ENCODE measurements at regions not wholly inside any gene's neighbourhood (a gene's known extent, or its start where the extent isn't known, plus 50 kb on each side); places are given as distances from the start of the nearest gene placed in this dataset.
A peak's percentile ranks its signal among the peaks of the same experiment; 100 is the strongest.

- no peaks in the 10 kb centered on the region for H3K79me2 ChIP-seq (ENCODE audit: low read length)
- H4K20me1 ChIP-seq (ENCODE audit: insufficient read depth, low read length): no peaks in the 10 kb centered on the region
- no peaks in the 10 kb centered on the region for H3K4me1 ChIP-seq (ENCODE audit: low read length)
- no peaks in the 10 kb centered on the region; the same call in 1 of the 2 replicates for H3K27me3 ChIP-seq (ENCODE audit: low read depth, low read length)
- H3K27ac ChIP-seq (ENCODE audit: low read length): no peak overlapping the region
- H3K36me3 ChIP-seq (replicated peaks; ENCODE audit: low read depth, low read length): no peaks in the 10 kb centered on the region
- TF ChIP-seq EZH2phosphoT487 (IDR thresholded peaks at IDR 0.05; ENCODE audit: low read depth) (no peak), CTCF (IDR thresholded peaks at IDR 0.05; ENCODE audit: low read depth, low read length) (no peak)
- H3K4me3 ChIP-seq (ENCODE audit: low read length): no peak overlapping the region
- H3K4me2 ChIP-seq (ENCODE audit: low read length): no peak overlapping the region
- H3K9me3 ChIP-seq (ENCODE audit: insufficient read depth, low read length): no peaks in the 10 kb centered on the region
- peak overlapping the region; percentile 39; the same call in 1 of the 2 replicates for H2AFZ ChIP-seq (ENCODE audit: low read depth, low read length)
- H3K9ac ChIP-seq (ENCODE audit: low read length): no peak overlapping the region
Observed at GRCh38 chr4:83662204-83662603, 126.3 kb downstream of the GPAT3 start.

GRCh38 chr4:83661359-83661758 is 125.5 kb downstream of the GPAT3 start:
- Histone ChIP-seq H3K9ac (ENCODE audit: low read length) (no peak overlapping the region), H3K79me2 (ENCODE audit: low read length) (no peaks in the 10 kb centered on the region), H3K36me3 (replicated peaks; ENCODE audit: low read depth, low read length) (no peaks in the 10 kb centered on the region), H3K4me1 (ENCODE audit: low read length) (no peaks in the 10 kb centered on the region), H3K27ac (ENCODE audit: low read length) (no peak overlapping the region), H3K9me3 (ENCODE audit: insufficient read depth, low read length) (no peaks in the 10 kb centered on the region), H4K20me1 (ENCODE audit: insufficient read depth, low read length) (no peaks in the 10 kb centered on the region), H2AFZ (ENCODE audit: low read depth, low read length) (no peak overlapping the region), H3K27me3 (ENCODE audit: low read depth, low read length) (no peaks in the 10 kb centered on the region; the same call in 1 of the 2 replicates), H3K4me3 (ENCODE audit: low read length) (no peak overlapping the region), H3K4me2 (ENCODE audit: low read length) (no peak overlapping the region)
- no peak for TF ChIP-seq CTCF (IDR thresholded peaks at IDR 0.05; ENCODE audit: low read depth, low read length)
- no peak for TF ChIP-seq EZH2phosphoT487 (IDR thresholded peaks at IDR 0.05; ENCODE audit: low read depth)

GRCh38 chr4:83660578-83660977 is 124.7 kb downstream of the GPAT3 start:
- H3K9me3 ChIP-seq (ENCODE audit: insufficient read depth, low read length): no peaks in the 10 kb centered on the region
- H3K27ac ChIP-seq (ENCODE audit: low read length): no peak overlapping the region
- TF ChIP-seq EZH2phosphoT487 (IDR thresholded peaks at IDR 0.05; ENCODE audit: low read depth) (no peak), CTCF (IDR thresholded peaks at IDR 0.05; ENCODE audit: low read depth, low read length) (no peak)
- no peak overlapping the region for H3K9ac ChIP-seq (ENCODE audit: low read length)
- H3K27me3 ChIP-seq (ENCODE audit: low read depth, low read length): no peaks in the 10 kb centered on the region; the same call in 1 of the 2 replicates
- H2AFZ ChIP-seq (ENCODE audit: low read depth, low read length): no peak overlapping the region
- H3K79me2 ChIP-seq (ENCODE audit: low read length): no peaks in the 10 kb centered on the region
- no peak overlapping the region for H3K4me2 ChIP-seq (ENCODE audit: low read length)
- H3K4me3 ChIP-seq (ENCODE audit: low read length): no peak overlapping the region
- H3K4me1 ChIP-seq (ENCODE audit: low read length): no peaks in the 10 kb centered on the region
- H3K36me3 ChIP-seq (replicated peaks; ENCODE audit: low read depth, low read length): no peaks in the 10 kb centered on the region
- no peaks in the 10 kb centered on the region for H4K20me1 ChIP-seq (ENCODE audit: insufficient read depth, low read length)

- H3K4me2 ChIP-seq (ENCODE audit: low read length): no peak overlapping the region
- H4K20me1 ChIP-seq (ENCODE audit: insufficient read depth, low read length): no peaks in the 10 kb centered on the region
- no peaks in the 10 kb centered on the region for H3K79me2 ChIP-seq (ENCODE audit: low read length)
- H3K4me1 ChIP-seq (ENCODE audit: low read length): no peaks in the 10 kb centered on the region
- H3K27ac ChIP-seq (ENCODE audit: low read length): no peak overlapping the region
- no peak overlapping the region for H3K4me3 ChIP-seq (ENCODE audit: low read length)
- no peak overlapping the region for H2AFZ ChIP-seq (ENCODE audit: low read depth, low read length)
- H3K9me3 ChIP-seq (ENCODE audit: insufficient read depth, low read length): no peaks in the 10 kb centered on the region
- H3K36me3 ChIP-seq (replicated peaks; ENCODE audit: low read depth, low read length): no peaks in the 10 kb centered on the region
- no peak overlapping the region for H3K9ac ChIP-seq (ENCODE audit: low read length)
- no peak for TF ChIP-seq CTCF (IDR thresholded peaks at IDR 0.05; ENCODE audit: low read depth, low read length)
- no peak for TF ChIP-seq EZH2phosphoT487 (IDR thresholded peaks at IDR 0.05; ENCODE audit: low read depth)
- no peaks in the 10 kb centered on the region; the same call in none of the 2 replicates for H3K27me3 ChIP-seq (ENCODE audit: low read depth, low read length)
Observed at GRCh38 chr4:83658806-83659205, 122.9 kb downstream of the GPAT3 start.

All from OCI-LY3 (cell line).